DMS114 treated with DMSO at 0.1 percent for 48 hours (cell line): ENCODE measurements at regions not wholly inside any gene's neighbourhood (a gene's known extent, or its start where the extent isn't known, plus 50 kb on each side); places are given as distances from the start of the nearest gene placed in this dataset.
"Not testable (repeated sequence)": the region's sequence is repeated elsewhere in the genome, so short reads cannot be mapped to it uniquely, and the experiment has no call there.

Experiments used
- DNase-seq: peaks from one replicate; lab custom pipeline; 2025; ENCODE audit not compliant: unreplicated experiment; lab: John Stamatoyannopoulos, UW

- DNase-seq = no peak
These were observed 92.0 kb downstream of the RFLNA start for GRCh38 chr12:124386661-124387527.

- no peak for DNase-seq
These were observed 91.2 kb downstream of the RFLNA start for GRCh38 chr12:124386059-124386458.

- DNase-seq = no peak
These were observed 90.5 kb downstream of the RFLNA start for GRCh38 chr12:124385219-124385969.

- no peak for DNase-seq
These were observed 89.5 kb downstream of the RFLNA start for GRCh38 chr12:124384299-124384894.

GRCh38 chr12:124383028-124383427, 88.1 kb downstream of the RFLNA start:
- DNase-seq = no peak

- DNase-seq = no peak
These were observed 86.8 kb downstream of the RFLNA start for GRCh38 chr12:124381456-124382296.

GRCh38 chr12:124380796-124381455, 86.0 kb downstream of the RFLNA start:
- DNase-seq = no peak

GRCh38 chr12:124379938-124380754, 85.3 kb downstream of the RFLNA start:
- DNase-seq = no peak

- no peak for DNase-seq
These were observed 84.6 kb downstream of the RFLNA start for GRCh38 chr12:124379379-124379937.

GRCh38 chr12:124378926-124379325, 84.0 kb downstream of the RFLNA start:
- DNase-seq = no peak

GRCh38 chr12:124377981-124378509, 83.2 kb downstream of the RFLNA start:
- no peak for DNase-seq

GRCh38 chr12:124376435-124376834, 81.5 kb downstream of the RFLNA start:
- DNase-seq = no peak

GRCh38 chr12:124375789-124376175, 80.9 kb downstream of the RFLNA start:
- no peak for DNase-seq

- no peak for DNase-seq
These were observed 80.4 kb downstream of the RFLNA start for GRCh38 chr12:124375141-124375788.

- no peak for DNase-seq
These were observed 79.7 kb downstream of the RFLNA start for GRCh38 chr12:124374567-124374966.

- no peak for DNase-seq
These were observed 79.3 kb downstream of the RFLNA start for GRCh38 chr12:124374147-124374546.

GRCh38 chr12:124373701-124374100, 78.8 kb downstream of the RFLNA start:
- DNase-seq = not testable (repeated sequence)

GRCh38 chr12:124372831-124373230, 77.9 kb downstream of the RFLNA start:
- no peak for DNase-seq
